ENCODE measurements at regions not wholly inside any gene's neighbourhood (a gene's known extent, or its start where the extent isn't known, plus 50 kb on each side); places are given as distances from the start of the nearest gene placed in this dataset.

GRCh38 chrX:120739300-120739699 is 109.4 kb upstream of the C1GALT1C1 start:
- TF ChIP-seq CTCF (IDR thresholded peaks at IDR 0.05) (no peak), POLR2A (IDR thresholded peaks at IDR 0.05) (no peak)
